DMS 273 (cell line): ENCODE measurements at regions not wholly inside any gene's neighbourhood (a gene's known extent, or its start where the extent isn't known, plus 50 kb on each side); places are given as distances from the start of the nearest gene placed in this dataset.

Experiments used
- DNase-seq: peaks from one replicate; lab custom pipeline; 2025; ENCODE audit not compliant: unreplicated experiment; lab: John Stamatoyannopoulos, UW

- DNase-seq = peak; percentile 14
Measured at GRCh38 chr17:34156741-34157589, 98.1 kb upstream of the CCL2 start.

GRCh38 chr17:34161690-34162089 lies 93.4 kb upstream of the CCL2 start:
- no peak for DNase-seq

GRCh38 chr17:34163123-34163522 lies 92.0 kb upstream of the CCL2 start:
- DNase-seq = no peak

GRCh38 chr17:34163646-34164045 lies 91.4 kb upstream of the CCL2 start:
- DNase-seq = peak; percentile 37

GRCh38 chr17:34164837-34165236 lies 90.2 kb upstream of the CCL2 start:
- DNase-seq = no peak

GRCh38 chr17:34166352-34166751 lies 88.7 kb upstream of the CCL2 start:
- DNase-seq = peak; percentile 4

GRCh38 chr17:34167354-34167753 lies 87.7 kb upstream of the CCL2 start:
- peak; percentile 5 for DNase-seq

GRCh38 chr17:34168989-34169388 lies 86.1 kb upstream of the CCL2 start:
- DNase-seq = no peak

GRCh38 chr17:34169496-34169895 lies 85.6 kb upstream of the CCL2 start:
- DNase-seq = no peak

GRCh38 chr17:34171245-34171818 lies 83.8 kb upstream of the CCL2 start:
- peak; percentile 78 for DNase-seq

GRCh38 chr17:34172390-34172918 lies 82.6 kb upstream of the CCL2 start:
- no peak for DNase-seq

GRCh38 chr17:34173241-34173640 lies 81.8 kb upstream of the CCL2 start:
- no peak for DNase-seq

GRCh38 chr17:34174496-34174895 lies 80.6 kb upstream of the CCL2 start:
- no peak for DNase-seq

GRCh38 chr17:34176440-34176839 lies 78.6 kb upstream of the CCL2 start:
- DNase-seq = no peak

- no peak for DNase-seq
Measured at GRCh38 chr17:34177642-34178041, 77.4 kb upstream of the CCL2 start.

- DNase-seq = no peak
Measured at GRCh38 chr17:34178092-34178491, 77.0 kb upstream of the CCL2 start.

GRCh38 chr17:34182036-34182803 lies 72.9 kb upstream of the CCL2 start:
- no peak for DNase-seq

- DNase-seq = no peak
Measured at GRCh38 chr17:34195987-34196386, 59.1 kb upstream of the CCL2 start.

GRCh38 chr17:34198519-34198918 lies 56.6 kb upstream of the CCL2 start:
- DNase-seq = no peak

GRCh38 chr17:34199454-34199853 lies 55.6 kb upstream of the CCL2 start:
- no peak for DNase-seq

GRCh38 chr17:34199932-34200534 lies 55.1 kb upstream of the CCL2 start:
- peak; percentile 89 for DNase-seq
